Lower leg skin (tissue), 3 donors: ENCODE measurements at regions not wholly inside any gene's neighbourhood (a gene's known extent, or its start where the extent isn't known, plus 50 kb on each side); places are given as distances from the start of the nearest gene placed in this dataset.

ENCODE experiments used
- POLR2A ChIP-seq, 2 donors: fragments of 450-650 bp; IDR thresholded peaks; one replicate each; pipeline ENCODE4 v1.6.1; 2016 to 2017; ENCODE audit warnings: antibody characterized with exemption in 2 of 2, mild to moderate bottlenecking in 1 of 2, moderate library complexity in 1 of 2
- TF ChIP-seq, protein P1 (sequence below), 3 donors: fragments of 450-650 bp; IDR thresholded peaks; one replicate each; pipeline ENCODE4 v1.5.1; 2016; ENCODE audit warnings: antibody characterized with exemption in 3 of 3, mild to moderate bottlenecking in 3 of 3, moderate library complexity in 2 of 3

- no peak for TF ChIP-seq POLR2A (IDR thresholded peaks at IDR 0.05)
- TF ChIP-seq, protein P1, sequence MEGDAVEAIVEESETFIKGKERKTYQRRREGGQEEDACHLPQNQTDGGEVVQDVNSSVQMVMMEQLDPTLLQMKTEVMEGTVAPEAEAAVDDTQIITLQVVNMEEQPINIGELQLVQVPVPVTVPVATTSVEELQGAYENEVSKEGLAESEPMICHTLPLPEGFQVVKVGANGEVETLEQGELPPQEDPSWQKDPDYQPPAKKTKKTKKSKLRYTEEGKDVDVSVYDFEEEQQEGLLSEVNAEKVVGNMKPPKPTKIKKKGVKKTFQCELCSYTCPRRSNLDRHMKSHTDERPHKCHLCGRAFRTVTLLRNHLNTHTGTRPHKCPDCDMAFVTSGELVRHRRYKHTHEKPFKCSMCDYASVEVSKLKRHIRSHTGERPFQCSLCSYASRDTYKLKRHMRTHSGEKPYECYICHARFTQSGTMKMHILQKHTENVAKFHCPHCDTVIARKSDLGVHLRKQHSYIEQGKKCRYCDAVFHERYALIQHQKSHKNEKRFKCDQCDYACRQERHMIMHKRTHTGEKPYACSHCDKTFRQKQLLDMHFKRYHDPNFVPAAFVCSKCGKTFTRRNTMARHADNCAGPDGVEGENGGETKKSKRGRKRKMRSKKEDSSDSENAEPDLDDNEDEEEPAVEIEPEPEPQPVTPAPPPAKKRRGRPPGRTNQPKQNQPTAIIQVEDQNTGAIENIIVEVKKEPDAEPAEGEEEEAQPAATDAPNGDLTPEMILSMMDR (IDR thresholded peaks at IDR 0.05) = no peak
Observed at GRCh38 chr2:121102941-121103340, 182.1 kb downstream of the TFCP2L1 start.
